ENCODE measurements at regions not wholly inside any gene's neighbourhood (a gene's known extent, or its start where the extent isn't known, plus 50 kb on each side); places are given as distances from the start of the nearest gene placed in this dataset.

GRCh38 chr6:23841116-23841515 is 284.9 kb upstream of the NRSN1 start (continued):
- TF ChIP-seq EZH2phosphoT487 (IDR thresholded peaks at IDR 0.05; ENCODE audit: borderline replicate concordance), result no peak
- no peak for TF ChIP-seq SIN3A (IDR thresholded peaks at IDR 0.05; ENCODE audit: low read depth)
- no peak for TF ChIP-seq RAD21 (IDR thresholded peaks at IDR 0.05; ENCODE audit: low read depth)

GRCh38 chr6:23842760-23843159 is 283.3 kb upstream of the NRSN1 start:
- Histone ChIP-seq H3K79me2 (ENCODE audit: insufficient read depth, low read length) (no peaks in the 10 kb centered on the region), H3K9me3 (ENCODE audit: control insufficient read depth in 1 of 2, insufficient read depth in 1 of 2, low read depth in 1 of 2, low read length in 2 of 2) (peaks cover 0 to 4% of the 10 kb centered on the region in 2 experiments; a peak in 1 of 4 replicates), H3K36me3 (ENCODE audit: control insufficient read depth in 1 of 2, insufficient read depth in 2 of 2, low read length in 2 of 2) (no peaks in the 10 kb centered on the region), H4K20me1 (ENCODE audit: insufficient read depth) (no peaks in the 10 kb centered on the region), H3K4me1 (ENCODE audit: control insufficient read depth in 1 of 2, insufficient read depth in 2 of 2, low read length in 2 of 2) (no peaks in the 10 kb centered on the region), H3K4me2 (ENCODE audit: low read length) (no peak overlapping the region), H3K9me2 (ENCODE audit: insufficient read depth) (no peaks in the 10 kb centered on the region), H3K27ac (ENCODE audit: low read depth, low read length) (no peak overlapping the region), H2AFZ (ENCODE audit: low read depth, low read length, poor library complexity, severe bottlenecking) (no peak overlapping the region), H3K9ac (ENCODE audit: low read length) (no peak overlapping the region), H3K27me3 (ENCODE audit: insufficient read depth, low read length) (no peaks in the 10 kb centered on the region), H3K4me3 (replicated peaks in 1 of 2; ENCODE audit: low read depth in 1 of 2, low read length in 2 of 2) (no peak overlapping the region)
- TF ChIP-seq POLR2A (IDR thresholded peaks at IDR 0.05; ENCODE audit: borderline replicate concordance, extremely low read depth, insufficient read depth, insufficient read length), result no peak
- no peak for TF ChIP-seq FOSL1 (IDR thresholded peaks at IDR 0.05; ENCODE audit: low read depth)
- TF ChIP-seq SRF (IDR thresholded peaks at IDR 0.05; ENCODE audit: low read depth), result no peak
- TF ChIP-seq ZNF274 (IDR thresholded peaks at IDR 0.05; ENCODE audit: low read depth, low read length), result no peak
- TF ChIP-seq, protein P1, sequence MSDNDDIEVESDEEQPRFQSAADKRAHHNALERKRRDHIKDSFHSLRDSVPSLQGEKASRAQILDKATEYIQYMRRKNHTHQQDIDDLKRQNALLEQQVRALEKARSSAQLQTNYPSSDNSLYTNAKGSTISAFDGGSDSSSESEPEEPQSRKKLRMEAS (IDR thresholded peaks at IDR 0.05), result no peak
- no peak for TF ChIP-seq ELF1 (IDR thresholded peaks at IDR 0.05; ENCODE audit: borderline replicate concordance, low read depth)
- TF ChIP-seq SIN3A (IDR thresholded peaks at IDR 0.05; ENCODE audit: low read depth), result no peak
- TF ChIP-seq EGR1 (IDR thresholded peaks at IDR 0.05; ENCODE audit: low read depth), result no peak
- no peak for TF ChIP-seq EZH2 (IDR thresholded peaks at IDR 0.05)
- TF ChIP-seq, protein P2, sequence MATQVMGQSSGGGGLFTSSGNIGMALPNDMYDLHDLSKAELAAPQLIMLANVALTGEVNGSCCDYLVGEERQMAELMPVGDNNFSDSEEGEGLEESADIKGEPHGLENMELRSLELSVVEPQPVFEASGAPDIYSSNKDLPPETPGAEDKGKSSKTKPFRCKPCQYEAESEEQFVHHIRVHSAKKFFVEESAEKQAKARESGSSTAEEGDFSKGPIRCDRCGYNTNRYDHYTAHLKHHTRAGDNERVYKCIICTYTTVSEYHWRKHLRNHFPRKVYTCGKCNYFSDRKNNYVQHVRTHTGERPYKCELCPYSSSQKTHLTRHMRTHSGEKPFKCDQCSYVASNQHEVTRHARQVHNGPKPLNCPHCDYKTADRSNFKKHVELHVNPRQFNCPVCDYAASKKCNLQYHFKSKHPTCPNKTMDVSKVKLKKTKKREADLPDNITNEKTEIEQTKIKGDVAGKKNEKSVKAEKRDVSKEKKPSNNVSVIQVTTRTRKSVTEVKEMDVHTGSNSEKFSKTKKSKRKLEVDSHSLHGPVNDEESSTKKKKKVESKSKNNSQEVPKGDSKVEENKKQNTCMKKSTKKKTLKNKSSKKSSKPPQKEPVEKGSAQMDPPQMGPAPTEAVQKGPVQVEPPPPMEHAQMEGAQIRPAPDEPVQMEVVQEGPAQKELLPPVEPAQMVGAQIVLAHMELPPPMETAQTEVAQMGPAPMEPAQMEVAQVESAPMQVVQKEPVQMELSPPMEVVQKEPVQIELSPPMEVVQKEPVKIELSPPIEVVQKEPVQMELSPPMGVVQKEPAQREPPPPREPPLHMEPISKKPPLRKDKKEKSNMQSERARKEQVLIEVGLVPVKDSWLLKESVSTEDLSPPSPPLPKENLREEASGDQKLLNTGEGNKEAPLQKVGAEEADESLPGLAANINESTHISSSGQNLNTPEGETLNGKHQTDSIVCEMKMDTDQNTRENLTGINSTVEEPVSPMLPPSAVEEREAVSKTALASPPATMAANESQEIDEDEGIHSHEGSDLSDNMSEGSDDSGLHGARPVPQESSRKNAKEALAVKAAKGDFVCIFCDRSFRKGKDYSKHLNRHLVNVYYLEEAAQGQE (IDR thresholded peaks at IDR 0.05; ENCODE audit: low read depth), result no peak
- TF ChIP-seq JUND (IDR thresholded peaks at IDR 0.05), result no peak
- TF ChIP-seq, protein P3, sequence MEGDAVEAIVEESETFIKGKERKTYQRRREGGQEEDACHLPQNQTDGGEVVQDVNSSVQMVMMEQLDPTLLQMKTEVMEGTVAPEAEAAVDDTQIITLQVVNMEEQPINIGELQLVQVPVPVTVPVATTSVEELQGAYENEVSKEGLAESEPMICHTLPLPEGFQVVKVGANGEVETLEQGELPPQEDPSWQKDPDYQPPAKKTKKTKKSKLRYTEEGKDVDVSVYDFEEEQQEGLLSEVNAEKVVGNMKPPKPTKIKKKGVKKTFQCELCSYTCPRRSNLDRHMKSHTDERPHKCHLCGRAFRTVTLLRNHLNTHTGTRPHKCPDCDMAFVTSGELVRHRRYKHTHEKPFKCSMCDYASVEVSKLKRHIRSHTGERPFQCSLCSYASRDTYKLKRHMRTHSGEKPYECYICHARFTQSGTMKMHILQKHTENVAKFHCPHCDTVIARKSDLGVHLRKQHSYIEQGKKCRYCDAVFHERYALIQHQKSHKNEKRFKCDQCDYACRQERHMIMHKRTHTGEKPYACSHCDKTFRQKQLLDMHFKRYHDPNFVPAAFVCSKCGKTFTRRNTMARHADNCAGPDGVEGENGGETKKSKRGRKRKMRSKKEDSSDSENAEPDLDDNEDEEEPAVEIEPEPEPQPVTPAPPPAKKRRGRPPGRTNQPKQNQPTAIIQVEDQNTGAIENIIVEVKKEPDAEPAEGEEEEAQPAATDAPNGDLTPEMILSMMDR (IDR thresholded peaks at IDR 0.05 in 2 of 3, conservative IDR thresholded peaks at IDR 0.05 in 1 of 3; ENCODE audit: borderline replicate concordance in 1 of 3, insufficient read depth in 1 of 3, low read depth in 2 of 3, low read length in 2 of 3), result no peak
- no peak for TF ChIP-seq ZFX (IDR thresholded peaks at IDR 0.05)
- TF ChIP-seq, protein P4, sequence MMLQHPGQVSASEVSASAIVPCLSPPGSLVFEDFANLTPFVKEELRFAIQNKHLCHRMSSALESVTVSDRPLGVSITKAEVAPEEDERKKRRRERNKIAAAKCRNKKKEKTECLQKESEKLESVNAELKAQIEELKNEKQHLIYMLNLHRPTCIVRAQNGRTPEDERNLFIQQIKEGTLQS (IDR thresholded peaks at IDR 0.05), result no peak
- no peak for TF ChIP-seq RAD21 (IDR thresholded peaks at IDR 0.05; ENCODE audit: low read depth)
- TF ChIP-seq ZBTB33 (IDR thresholded peaks at IDR 0.05; ENCODE audit: extremely low read depth, insufficient replicate concordance, low read length), result no peak
- no peak for TF ChIP-seq YY1 (IDR thresholded peaks at IDR 0.05; ENCODE audit: extremely low read depth, insufficient replicate concordance, low read depth, low read length)
- TF ChIP-seq SP1 (IDR thresholded peaks at IDR 0.05; ENCODE audit: low read depth), result no peak
- TF ChIP-seq CEBPB (IDR thresholded peaks at IDR 0.05; ENCODE audit: low read depth), result no peak
- ATAC-seq (no peak), DNase-seq (ENCODE audit: low read depth, low spot score) (no peak)
- CTCF ChIA-PET, result no interaction called here
- no TSS peak for BruUV-seq (replicated peaks)
- intact Hi-C loops (cut with micrococcal nuclease), result no loop called here
- POLR2A ChIA-PET, result no interaction called here
- RAD21 ChIA-PET (ENCODE audit: low non-redundant PET in 1 of 2, low total read pairs in 2 of 2, uncharacterized antibody in 2 of 2, unreplicated experiment in 2 of 2), result no interaction called here
